ENCODE measurements at regions not wholly inside any gene's neighbourhood (a gene's known extent, or its start where the extent isn't known, plus 50 kb on each side); places are given as distances from the start of the nearest gene placed in this dataset.

DNA sequence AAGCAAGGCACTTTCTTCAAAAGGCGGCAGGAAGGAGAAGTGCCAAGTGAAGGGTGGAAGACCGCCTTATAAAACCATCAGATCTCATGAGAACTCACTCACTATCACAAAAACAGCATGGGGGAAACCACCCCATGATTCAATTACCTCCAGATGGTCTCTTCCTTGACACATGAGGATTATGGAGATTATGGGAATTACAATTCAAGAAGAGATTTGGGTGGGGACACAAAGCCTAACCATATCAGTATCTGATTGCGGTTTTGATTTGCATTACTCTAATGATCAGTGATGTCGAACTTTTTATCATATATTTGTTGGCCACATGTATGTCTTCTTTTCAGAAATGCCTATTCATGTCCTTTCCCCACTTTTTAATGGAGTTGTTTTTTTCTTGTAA lies 549.3 kb upstream of the IL12A start:
- H3K4me1 Mint-ChIP-seq (ENCODE audit: low read depth in 2 of 2), result no peaks in the 10 kb centered on the region
- peaks cover 10% of the 10 kb centered on the region for H3K9me3 Mint-ChIP-seq
- H3K36me3 Mint-ChIP-seq, result no peaks in the 10 kb centered on the region
- DNase-seq (ENCODE audit: low spot score), result no peak
- no peak for ATAC-seq
- H3K27ac Mint-ChIP-seq, result no peak overlapping the region
- no peaks in the 10 kb centered on the region for H3K27me3 Mint-ChIP-seq
- H3K4me3 Mint-ChIP-seq, result no peak overlapping the region

DNA sequence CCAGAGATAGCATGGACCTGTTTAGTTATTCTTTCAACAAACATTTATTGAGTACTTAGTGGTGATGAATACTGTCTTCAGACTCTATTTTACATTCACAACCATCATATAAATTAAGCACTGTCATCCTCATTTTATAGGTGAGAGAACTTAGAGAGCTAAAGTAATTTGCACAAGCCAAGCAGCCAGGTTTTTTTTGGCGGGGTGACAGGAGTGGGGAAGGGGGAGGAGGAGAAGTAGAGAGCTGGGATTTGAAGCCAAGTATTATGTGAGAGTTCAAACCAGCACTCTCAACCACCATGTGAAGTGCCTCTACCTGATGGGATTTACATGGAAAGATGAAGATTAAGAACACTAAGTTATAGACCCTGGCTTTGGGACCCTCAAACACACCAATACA lies 547.4 kb upstream of the IL12A start:
- Mint-ChIP-seq H3K4me3 (no peak overlapping the region), H3K9me3 (peaks cover 16% of the 10 kb centered on the region), H3K36me3 (no peaks in the 10 kb centered on the region), H3K4me1 (ENCODE audit: low read depth in 2 of 2) (no peaks in the 10 kb centered on the region), H3K27ac (no peak overlapping the region), H3K27me3 (no peaks in the 10 kb centered on the region)
- no peak for DNase-seq (ENCODE audit: low spot score)
- ATAC-seq, result no peak

DNA sequence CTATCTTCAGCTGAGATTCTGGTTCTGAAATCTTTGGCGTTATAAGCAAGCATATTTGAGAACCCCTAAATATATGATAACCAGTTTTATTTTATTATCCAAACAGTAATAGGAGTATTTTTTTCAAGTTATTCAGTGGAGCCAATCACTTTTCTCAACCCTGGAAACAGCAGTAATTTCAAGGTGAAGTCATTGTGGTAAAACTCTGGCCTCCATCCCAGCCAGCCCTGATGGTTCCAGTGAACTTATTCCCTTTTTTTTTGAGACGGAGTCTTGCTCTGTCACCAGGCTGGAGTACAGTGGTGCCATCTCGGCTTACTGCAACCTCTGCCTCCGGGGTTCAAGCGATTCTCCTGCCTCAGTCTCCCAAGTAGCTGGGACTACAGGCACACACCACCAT lies 545.4 kb upstream of the IL12A start:
- no peaks in the 10 kb centered on the region for H3K36me3 Mint-ChIP-seq

GRCh38 chr3:159447841-159448240 lies 540.8 kb upstream of the IL12A start:
- Mint-ChIP-seq H3K27me3 (no peaks in the 10 kb centered on the region), H3K27ac (no peak overlapping the region), H3K4me3 (no peak overlapping the region), H3K9me3 (peaks cover 19% of the 10 kb centered on the region), H3K4me1 (ENCODE audit: low read depth in 2 of 2) (no peaks in the 10 kb centered on the region), H3K36me3 (no peaks in the 10 kb centered on the region)
- ATAC-seq (no peak), DNase-seq (ENCODE audit: low spot score) (no peak)

More for the DNA sequence above, 545.4 kb upstream of the IL12A start:
- Mint-ChIP-seq H3K4me3 (no peak overlapping the region), H3K4me1 (ENCODE audit: low read depth in 2 of 2) (no peaks in the 10 kb centered on the region), H3K27ac (no peak overlapping the region), H3K27me3 (no peaks in the 10 kb centered on the region), H3K9me3 (peaks cover 16% of the 10 kb centered on the region)
- DNase-seq (ENCODE audit: low spot score), result no peak
- ATAC-seq, result no peak

- ATAC-seq (no peak), DNase-seq (ENCODE audit: low spot score) (no peak)
- H3K27me3 Mint-ChIP-seq, result no peaks in the 10 kb centered on the region
- no peaks in the 10 kb centered on the region for H3K36me3 Mint-ChIP-seq
- H3K9me3 Mint-ChIP-seq, result peaks cover 20% of the 10 kb centered on the region
- no peak overlapping the region for H3K4me3 Mint-ChIP-seq
- no peak overlapping the region for H3K27ac Mint-ChIP-seq
- H3K4me1 Mint-ChIP-seq (ENCODE audit: low read depth in 2 of 2), result no peaks in the 10 kb centered on the region
Observed at GRCh38 chr3:159448902-159449301, 539.7 kb upstream of the IL12A start.

DNA sequence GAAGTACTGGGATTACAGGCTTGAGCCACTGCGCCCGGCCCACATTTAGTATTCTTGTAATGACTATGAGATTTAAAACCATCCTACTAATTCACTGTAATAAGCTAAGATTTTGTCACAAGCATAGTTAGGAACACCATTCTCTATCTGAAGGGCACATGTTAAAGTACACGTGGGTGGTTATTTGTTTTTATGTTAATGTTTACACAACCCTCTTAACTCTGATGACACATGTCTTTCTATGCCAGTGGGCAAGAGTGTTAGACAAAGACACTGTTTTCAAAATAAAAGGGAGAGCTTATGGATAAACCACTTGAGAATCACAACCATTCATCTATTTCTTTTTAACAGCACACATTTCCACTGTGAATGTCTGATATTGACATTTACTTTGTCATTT lies 537.6 kb upstream of the IL12A start:
- Mint-ChIP-seq H3K4me1 (ENCODE audit: low read depth in 2 of 2) (no peaks in the 10 kb centered on the region), H3K27ac (no peak overlapping the region), H3K27me3 (no peaks in the 10 kb centered on the region), H3K9me3 (peaks cover 18% of the 10 kb centered on the region), H3K36me3 (no peaks in the 10 kb centered on the region), H3K4me3 (no peak overlapping the region)
- ATAC-seq (no peak), DNase-seq (ENCODE audit: low spot score) (no peak)

DNA sequence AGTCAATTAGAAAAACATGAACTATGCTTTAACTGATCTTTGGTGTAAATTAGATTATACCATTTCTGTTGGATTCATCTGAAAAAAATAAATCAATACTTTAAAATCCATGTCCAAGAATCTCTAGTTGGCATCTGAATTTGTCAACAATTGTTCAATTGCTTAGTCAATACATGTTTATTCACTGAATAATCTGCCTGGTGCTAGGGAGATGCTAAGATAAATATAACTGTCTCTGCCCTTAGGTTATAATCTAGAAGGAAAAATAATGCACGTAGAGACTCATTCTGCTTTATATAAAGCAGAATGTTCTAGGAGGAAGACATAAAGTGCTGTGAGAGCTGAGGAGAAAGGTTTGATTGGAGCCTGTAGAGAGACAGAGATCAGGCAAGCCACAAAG lies 537.2 kb upstream of the IL12A start:
- Mint-ChIP-seq H3K4me3 (no peak overlapping the region), H3K9me3 (peaks cover 19% of the 10 kb centered on the region), H3K27me3 (no peaks in the 10 kb centered on the region), H3K27ac (no peak overlapping the region), H3K36me3 (no peaks in the 10 kb centered on the region), H3K4me1 (ENCODE audit: low read depth in 2 of 2) (no peaks in the 10 kb centered on the region)
- ATAC-seq (no peak), DNase-seq (ENCODE audit: low spot score) (no peak)

DNA sequence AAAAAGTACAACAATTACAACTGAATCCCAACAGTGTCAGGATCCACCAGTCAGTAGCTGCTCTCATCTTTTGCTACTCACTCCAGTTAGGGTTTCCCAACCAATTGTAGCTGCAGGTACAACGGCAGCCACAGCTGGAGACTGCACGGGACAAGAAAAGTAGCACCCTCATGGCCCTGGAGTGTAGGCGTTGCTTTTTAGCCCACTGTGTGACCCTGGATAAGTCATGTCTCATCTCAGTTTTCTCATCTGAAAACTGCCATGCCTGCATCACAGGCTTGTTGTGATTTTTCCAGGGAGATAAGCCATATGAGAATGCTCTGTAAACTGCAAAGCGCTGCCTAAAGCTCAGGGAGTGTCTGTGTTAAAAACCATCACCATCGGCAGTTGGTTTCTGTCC lies 535.6 kb upstream of the IL12A start:
- Mint-ChIP-seq H3K9me3 (peaks cover 22% of the 10 kb centered on the region), H3K36me3 (no peaks in the 10 kb centered on the region), H3K27ac (no peak overlapping the region), H3K27me3 (no peaks in the 10 kb centered on the region), H3K4me3 (no peak overlapping the region), H3K4me1 (ENCODE audit: low read depth in 2 of 2) (no peaks in the 10 kb centered on the region)
- ATAC-seq (no peak), DNase-seq (ENCODE audit: low spot score) (no peak)

DNA sequence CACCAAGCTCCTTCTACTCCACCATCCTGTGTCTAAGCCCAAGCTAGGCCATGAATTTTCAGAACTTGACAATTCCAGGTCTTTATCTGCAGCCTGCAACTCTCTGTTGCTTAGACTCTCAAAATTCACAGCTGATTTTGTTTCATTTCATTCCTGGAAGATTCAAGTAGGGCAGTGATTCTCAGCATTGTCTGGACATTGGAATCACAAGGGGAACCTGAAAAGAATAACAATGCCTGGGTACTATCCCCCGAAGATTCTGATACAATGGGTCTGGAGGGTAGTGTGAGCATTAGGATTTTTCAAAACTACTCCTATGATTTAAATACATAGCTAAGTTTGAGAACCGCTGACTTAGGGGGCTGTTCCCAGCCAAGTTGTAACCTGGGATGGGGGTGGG lies 534.7 kb upstream of the IL12A start:
- Mint-ChIP-seq H3K27ac (no peak overlapping the region), H3K4me3 (no peak overlapping the region), H3K4me1 (ENCODE audit: low read depth in 2 of 2) (no peaks in the 10 kb centered on the region), H3K27me3 (no peaks in the 10 kb centered on the region), H3K36me3 (no peaks in the 10 kb centered on the region), H3K9me3 (peaks cover 19% of the 10 kb centered on the region)
- ATAC-seq (no peak), DNase-seq (ENCODE audit: low spot score) (no peak)

GRCh38 chr3:159455741-159456181 lies 532.9 kb upstream of the IL12A start:
- Mint-ChIP-seq H3K27me3 (no peaks in the 10 kb centered on the region), H3K4me3 (no peak overlapping the region), H3K36me3 (no peaks in the 10 kb centered on the region), H3K4me1 (ENCODE audit: low read depth in 2 of 2) (no peaks in the 10 kb centered on the region), H3K9me3 (peaks cover 18% of the 10 kb centered on the region), H3K27ac (no peak overlapping the region)
- DNase-seq (ENCODE audit: low spot score) (no peak), ATAC-seq (no peak)

DNA sequence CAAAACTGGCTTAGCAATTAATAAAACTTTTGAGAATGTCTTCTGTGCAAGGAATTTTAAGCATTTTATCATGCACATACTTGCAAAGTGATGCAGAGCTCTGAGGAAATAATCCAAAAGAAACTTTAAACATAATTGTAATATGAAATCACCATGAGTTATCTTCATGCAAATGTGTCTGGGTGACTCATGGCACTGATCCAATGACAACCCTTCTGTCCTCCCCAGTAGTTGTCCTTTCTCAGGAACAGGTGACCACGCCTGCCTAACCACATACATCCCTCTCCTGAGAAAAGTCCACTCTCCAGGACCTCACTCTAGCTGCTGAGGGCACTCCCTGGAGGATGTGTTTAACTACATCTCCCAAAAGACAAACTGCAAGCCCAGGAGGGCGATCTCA lies 530.6 kb upstream of the IL12A start:
- DNase-seq (ENCODE audit: low spot score), result no peak
- Mint-ChIP-seq H3K27ac (no peak overlapping the region), H3K4me1 (ENCODE audit: low read depth in 2 of 2) (no peaks in the 10 kb centered on the region), H3K27me3 (no peaks in the 10 kb centered on the region), H3K4me3 (no peak overlapping the region), H3K36me3 (no peaks in the 10 kb centered on the region), H3K9me3 (peaks cover 20% of the 10 kb centered on the region)
- ATAC-seq, result no peak

GRCh38 chr3:159458982-159459381 lies 529.7 kb upstream of the IL12A start:
- H3K36me3 Mint-ChIP-seq, result no peaks in the 10 kb centered on the region
- no peaks in the 10 kb centered on the region for H3K27me3 Mint-ChIP-seq
- H3K4me1 Mint-ChIP-seq (ENCODE audit: low read depth in 2 of 2), result no peaks in the 10 kb centered on the region
- peaks cover 15% of the 10 kb centered on the region for H3K9me3 Mint-ChIP-seq
- no peak overlapping the region for H3K27ac Mint-ChIP-seq
- DNase-seq (ENCODE audit: low spot score), result no peak
- ATAC-seq, result no peak
- no peak overlapping the region for H3K4me3 Mint-ChIP-seq

- no peak overlapping the region for H3K4me3 Mint-ChIP-seq
- ATAC-seq (no peak), DNase-seq (ENCODE audit: low spot score) (no peak)
- H3K27ac Mint-ChIP-seq, result no peak overlapping the region
- H3K36me3 Mint-ChIP-seq, result no peaks in the 10 kb centered on the region
- H3K4me1 Mint-ChIP-seq (ENCODE audit: low read depth in 2 of 2), result no peaks in the 10 kb centered on the region
- H3K9me3 Mint-ChIP-seq, result no peaks in the 10 kb centered on the region
- no peaks in the 10 kb centered on the region for H3K27me3 Mint-ChIP-seq
Observed at GRCh38 chr3:159472611-159473010, 516.0 kb upstream of the IL12A start.

GRCh38 chr3:159473206-159473605 lies 515.4 kb upstream of the IL12A start:
- Mint-ChIP-seq H3K27ac (no peak overlapping the region), H3K27me3 (no peaks in the 10 kb centered on the region)

DNA sequence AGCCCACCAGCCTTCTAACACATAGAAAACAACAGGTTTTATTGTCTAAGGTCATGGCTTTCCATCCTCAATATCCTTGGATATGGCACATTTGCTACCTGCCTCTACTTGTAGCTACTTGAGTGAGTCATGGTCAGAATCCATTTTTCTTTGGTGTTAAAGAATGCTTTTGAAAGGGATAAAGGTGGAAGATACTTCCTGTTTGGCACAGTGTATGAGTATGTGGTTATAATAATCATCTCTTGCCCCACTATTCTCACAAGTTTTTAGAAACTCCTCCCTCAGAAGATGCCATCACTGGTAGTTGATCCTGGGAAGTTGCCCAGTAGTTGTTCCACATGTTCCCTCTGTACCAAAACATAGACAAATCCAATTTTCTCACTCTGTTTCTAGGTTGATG lies 508.6 kb upstream of the IL12A start:
- DNase-seq (ENCODE audit: low spot score) (no peak), ATAC-seq (no peak)
- Mint-ChIP-seq H3K4me3 (no peak overlapping the region), H3K4me1 (ENCODE audit: low read depth in 2 of 2) (no peaks in the 10 kb centered on the region), H3K27me3 (no peaks in the 10 kb centered on the region), H3K36me3 (no peaks in the 10 kb centered on the region), H3K9me3 (peaks cover 15% of the 10 kb centered on the region), H3K27ac (no peak overlapping the region)

More at GRCh38 chr3:159473206-159473605, 515.4 kb upstream of the IL12A start:
- Mint-ChIP-seq H3K36me3 (no peaks in the 10 kb centered on the region), H3K4me1 (ENCODE audit: low read depth in 2 of 2) (no peaks in the 10 kb centered on the region), H3K4me3 (no peak overlapping the region), H3K9me3 (peaks cover 1% of the 10 kb centered on the region)
- ATAC-seq, result no peak
- DNase-seq (ENCODE audit: low spot score), result no peak
